Fibroblast of skin of scalp (primary cell): ENCODE measurements at regions not wholly inside any gene's neighbourhood (a gene's known extent, or its start where the extent isn't known, plus 50 kb on each side); places are given as distances from the start of the nearest gene placed in this dataset.
A peak's percentile ranks its signal among the peaks of the same experiment; 100 is the strongest.

Source experiments
- DNase-seq: peaks from one replicate; pipeline ENCODE4 v3.0.0-alpha.2; 2013

DNA sequence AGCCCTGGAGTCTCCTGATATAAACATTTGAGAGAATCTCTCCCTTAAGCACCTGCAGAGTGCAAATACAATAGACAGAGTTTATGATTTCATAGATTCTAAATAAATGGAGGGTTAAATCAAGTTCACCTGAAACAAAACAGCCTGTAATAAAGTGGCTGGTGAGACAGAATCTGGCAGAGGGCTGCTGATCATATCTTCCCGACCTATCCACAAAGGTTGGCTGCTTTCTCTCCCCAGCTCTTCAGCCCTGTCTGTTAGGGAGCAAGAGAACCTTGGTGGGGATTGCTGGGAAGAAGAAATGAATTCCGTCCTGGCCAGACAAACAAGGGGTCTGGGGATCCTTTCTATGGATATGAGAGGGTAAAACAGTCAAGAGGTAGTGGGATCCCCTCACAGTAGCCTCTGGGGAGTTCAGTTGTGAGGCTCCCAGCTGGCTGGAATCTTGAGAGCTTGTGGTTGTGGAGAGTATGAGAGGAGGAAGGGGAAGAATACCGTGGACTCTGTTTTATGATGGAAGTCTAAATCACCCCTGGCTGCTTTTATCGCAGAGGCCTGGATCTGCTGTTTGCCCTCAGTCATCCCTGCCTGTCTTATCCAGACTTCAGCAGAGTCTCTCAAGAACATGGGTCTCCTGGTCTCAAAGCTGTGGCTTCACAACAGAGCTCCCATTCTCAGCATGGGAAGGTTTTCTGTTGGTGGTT is 451.3 kb downstream of the NTRK3 start:
- DNase-seq, result no peak

DNA sequence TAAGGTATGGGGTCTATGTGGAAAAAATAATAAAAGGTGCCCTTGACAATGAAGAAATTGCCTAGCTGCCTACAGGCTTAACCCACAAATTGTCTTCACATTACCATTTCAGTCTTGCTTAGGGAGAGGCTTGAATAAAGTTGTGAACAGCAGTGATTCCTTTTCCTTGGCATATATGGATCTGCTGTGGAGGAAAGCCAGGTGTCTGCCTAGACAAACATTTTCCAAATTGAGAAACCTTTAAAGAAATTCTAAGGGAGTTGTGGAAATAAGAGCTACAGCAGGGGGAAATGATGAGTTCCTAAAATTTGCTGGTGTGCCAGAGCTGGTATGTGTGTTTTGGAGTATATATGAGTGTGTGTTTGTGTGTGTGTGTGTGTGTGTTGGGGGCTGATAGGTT is 452.1 kb downstream of the NTRK3 start:
- no peak for DNase-seq

- DNase-seq, result no peak
Observed at GRCh38 chr15:87799838-87800237, 456.7 kb downstream of the NTRK3 start.

- DNase-seq, result no peak
Observed at GRCh38 chr15:87799428-87799827, 457.1 kb downstream of the NTRK3 start.

DNA sequence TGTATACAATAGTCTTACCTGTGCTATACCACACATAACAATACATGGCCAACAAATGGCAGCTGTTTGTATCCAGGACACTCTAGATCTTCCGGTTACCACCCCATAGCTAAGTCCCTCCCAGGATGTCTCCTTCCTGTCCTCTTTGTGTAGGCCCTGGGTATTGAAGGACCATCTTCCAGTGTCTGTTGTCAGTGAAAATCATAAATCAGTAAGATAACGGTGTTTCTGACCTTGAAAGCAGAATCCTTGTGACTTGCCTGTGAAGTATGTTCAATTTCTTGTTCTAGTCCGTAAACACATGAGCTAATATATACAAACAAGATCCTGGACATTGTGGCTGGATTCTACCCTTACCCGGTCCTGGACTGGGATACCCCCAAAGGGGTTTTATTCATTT is 462.8 kb downstream of the NTRK3 start:
- no peak for DNase-seq

GRCh38 chr15:87792250-87793040 is 464.1 kb downstream of the NTRK3 start:
- no peak for DNase-seq

DNA sequence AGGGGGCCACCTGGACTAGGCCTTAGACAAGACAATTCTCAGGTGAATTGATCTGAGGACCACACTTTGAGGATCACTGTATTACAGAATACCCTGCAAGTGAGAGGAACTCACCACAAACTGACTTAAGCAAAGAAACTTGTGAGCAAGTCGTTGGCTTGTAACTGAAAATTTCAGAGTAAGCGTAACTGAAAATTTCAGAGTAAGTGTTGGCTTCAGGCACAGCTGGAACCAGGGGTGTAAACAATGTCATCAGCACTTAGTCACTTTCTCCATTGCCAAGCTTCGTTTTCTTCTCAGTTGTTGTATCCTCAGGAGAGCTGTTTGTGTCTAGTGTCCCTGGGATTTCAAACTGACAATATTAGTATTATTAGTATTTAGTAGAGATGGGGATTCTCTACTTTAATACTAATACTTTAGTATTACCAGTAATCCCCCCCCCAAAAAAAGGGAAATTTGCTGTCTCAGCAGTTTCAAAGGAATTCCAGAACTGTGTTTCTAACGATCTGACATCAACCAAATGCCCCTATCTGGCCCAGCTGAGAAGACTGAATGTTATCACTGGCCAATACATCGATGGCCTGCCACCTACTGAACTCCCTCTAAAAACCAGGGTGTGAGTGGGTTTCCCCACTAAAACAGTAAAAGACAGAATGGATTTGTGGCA is 474.4 kb downstream of the NTRK3 start:
- no peak for DNase-seq

DNA sequence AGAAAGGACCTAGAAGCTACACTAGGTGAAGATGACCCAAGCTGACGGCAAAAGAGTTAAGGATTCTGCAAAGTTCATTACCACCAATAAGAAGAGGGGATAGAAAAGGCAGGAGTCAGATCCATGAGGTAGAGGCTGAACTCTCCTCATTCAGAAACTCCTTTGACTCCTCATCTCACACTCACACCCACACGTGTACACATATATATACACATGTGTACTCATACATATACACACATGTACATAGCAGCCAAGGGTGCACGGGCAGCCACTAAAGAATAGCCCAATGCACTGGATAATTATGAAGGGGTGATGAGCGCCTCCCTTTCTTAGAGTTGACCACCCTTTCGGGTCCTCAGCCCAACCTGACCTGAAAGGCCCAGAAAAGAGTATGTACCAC is 476.8 kb downstream of the NTRK3 start:
- DNase-seq, result no peak

- no peak for DNase-seq
Observed at GRCh38 chr15:87778358-87778757, 478.2 kb downstream of the NTRK3 start.

GRCh38 chr15:87777054-87777561 is 479.4 kb downstream of the NTRK3 start:
- DNase-seq, result peak; percentile 58

- peak; percentile 54 for DNase-seq
Observed at GRCh38 chr15:87767516-87767915, 489.0 kb downstream of the NTRK3 start.

- DNase-seq, result peak; percentile 83
Observed at GRCh38 chr15:87764461-87765240, 491.9 kb downstream of the NTRK3 start.

DNA sequence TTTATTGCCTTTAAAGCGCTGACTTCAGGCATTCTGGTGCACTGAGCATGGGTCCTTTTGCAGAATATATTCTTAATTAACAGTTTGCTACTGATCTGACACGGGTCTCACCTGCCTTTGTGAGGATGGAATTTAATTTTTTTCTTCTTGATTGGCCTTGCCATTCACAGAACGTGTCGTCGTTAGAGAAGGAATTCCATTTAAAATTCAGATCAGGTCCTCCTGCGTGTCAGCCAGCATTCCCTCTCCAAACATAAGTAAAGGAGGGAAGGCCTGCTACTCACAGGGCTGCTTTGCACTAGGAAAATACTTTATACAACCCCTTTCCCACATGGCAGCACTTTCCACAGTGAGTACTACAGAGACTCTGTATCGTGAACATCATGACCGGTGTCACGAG is 492.7 kb downstream of the NTRK3 start:
- no peak for DNase-seq

- DNase-seq, result no peak
Observed at GRCh38 chr15:87761736-87762509, 494.6 kb downstream of the NTRK3 start.

DNA sequence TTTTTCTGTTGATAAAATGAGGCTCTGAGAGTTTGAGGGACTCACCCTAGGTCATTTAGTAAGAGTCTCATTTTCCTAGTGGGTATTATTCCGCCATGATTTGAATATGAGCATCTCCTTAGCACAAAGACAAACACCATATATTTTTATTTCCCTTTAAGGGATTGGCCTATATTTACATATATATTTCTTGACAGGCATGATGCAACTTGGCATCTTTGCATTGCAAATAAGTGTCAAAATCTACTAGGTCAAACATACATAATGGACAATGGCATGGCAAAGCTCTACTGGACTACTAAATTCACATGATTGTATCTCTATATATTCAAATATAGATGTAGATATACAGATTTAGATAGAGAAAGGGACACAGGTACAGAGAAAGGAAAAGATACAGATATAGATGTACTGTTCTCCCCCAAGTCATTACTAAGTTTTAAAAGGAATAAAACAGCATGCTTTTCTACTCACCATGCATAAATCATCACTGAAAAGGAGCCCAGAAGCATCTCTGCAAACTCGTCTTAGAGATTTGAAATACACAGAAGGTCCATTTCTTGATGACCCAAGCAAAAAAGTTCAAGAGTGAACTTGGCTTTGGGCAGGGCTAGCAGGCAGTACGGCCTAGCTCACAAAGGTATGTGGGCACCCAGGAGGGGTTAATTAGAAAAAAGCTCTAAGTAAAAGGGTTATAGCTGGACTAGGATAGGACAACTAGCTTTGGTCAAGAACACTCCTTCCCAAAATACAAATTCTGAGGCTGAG is 495.8 kb downstream of the NTRK3 start:
- DNase-seq, result no peak

GRCh38 chr15:87758794-87759418 is 497.6 kb downstream of the NTRK3 start:
- DNase-seq, result no peak

GRCh38 chr15:87757084-87757483 is 499.5 kb downstream of the NTRK3 start:
- no peak for DNase-seq

GRCh38 chr15:87756072-87756471 is 500.5 kb downstream of the NTRK3 start:
- no peak for DNase-seq

DNA sequence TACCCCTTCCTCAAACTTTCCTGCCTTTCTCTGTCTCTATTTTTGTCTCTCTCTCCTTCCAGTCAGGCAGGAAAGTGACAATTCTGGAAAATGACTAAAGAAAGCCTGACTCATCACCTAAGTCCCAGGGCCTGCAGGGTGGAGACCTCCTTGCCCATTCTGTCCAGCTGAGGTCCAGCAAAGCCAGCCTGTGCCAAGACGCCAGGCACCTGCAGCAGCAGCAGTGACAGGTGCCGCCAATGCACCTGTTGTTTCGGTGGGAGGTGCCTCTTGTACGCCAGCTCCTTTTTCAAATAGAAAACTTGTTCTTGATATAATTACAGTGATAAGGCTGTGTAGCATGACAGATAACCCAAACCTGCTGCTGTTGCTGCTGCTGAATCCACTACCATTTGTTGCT is 501.3 kb downstream of the NTRK3 start:
- no peak for DNase-seq

DNA sequence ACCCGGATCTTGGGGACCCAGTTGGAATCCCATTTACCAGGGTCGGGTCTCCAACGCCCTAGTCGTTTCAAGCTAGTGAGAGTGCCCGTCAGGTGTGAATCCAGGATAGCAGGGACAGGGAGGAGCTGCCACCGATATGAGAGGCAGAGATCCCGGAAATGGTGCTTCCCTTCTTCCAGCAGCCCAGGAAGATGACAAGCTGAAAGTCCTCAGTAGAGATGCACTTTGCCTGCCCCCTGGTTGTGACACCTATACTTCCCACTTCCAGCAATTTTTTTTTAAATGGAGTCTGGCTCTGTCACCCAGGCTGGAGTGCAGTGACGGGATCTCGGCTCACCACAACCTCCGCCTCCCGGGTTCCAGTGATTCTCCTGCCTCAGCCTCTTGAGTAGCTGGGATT is 503.0 kb downstream of the NTRK3 start:
- no peak for DNase-seq
